Nephron (organoid): ENCODE measurements at regions not wholly inside any gene's neighbourhood (a gene's known extent, or its start where the extent isn't known, plus 50 kb on each side); places are given as distances from the start of the nearest gene placed in this dataset.

Experiments
- H3K27ac Mint-ChIP-seq, 3 experiments: 2 replicates each; pipeline ENCODE4 v1.8.0; 2020; ENCODE audit warnings: mixed read lengths in 3 of 3, mild to moderate bottlenecking in 2 of 3, moderate library complexity in 1 of 3
- H3K27me3 Mint-ChIP-seq: 2 replicates; pipeline ENCODE4 v1.8.0; 2021; ENCODE audit warnings: low read depth, mild to moderate bottlenecking, moderate library complexity, mixed read lengths
- H3K36me3 Mint-ChIP-seq: 2 replicates; pipeline ENCODE4 v1.8.0; 2020; ENCODE audit warnings: low read depth, mixed read lengths
- H3K4me1 Mint-ChIP-seq: 2 replicates; pipeline ENCODE4 v1.8.0; 2020; ENCODE audit warnings: mixed read lengths
- H3K4me3 Mint-ChIP-seq, 3 experiments: 2 replicates each; pipeline ENCODE4 v1.8.0; 2020; ENCODE audit warnings: mild to moderate bottlenecking in 3 of 3, mixed read lengths in 3 of 3, moderate library complexity in 2 of 3
- H3K9me3 Mint-ChIP-seq: 2 replicates; pipeline ENCODE4 v1.8.0; 2020; ENCODE audit warnings: mixed read lengths
- CTCF ChIP-seq, 3 experiments: fragments of 200-600 bp; sonication (generic); IDR thresholded peaks; one replicate each; pipeline ENCODE4 v1.5.0; 2021; ENCODE audit warnings: antibody characterized with exemption in 3 of 3; ENCODE audit not compliant: unreplicated experiment in 3 of 3

GRCh38 chr12:63226792-63227463 lies 75.9 kb upstream of the AVPR1A start:
- Mint-ChIP-seq H3K4me3 (no peak overlapping the region), H3K36me3 (no peaks in the 10 kb centered on the region), H3K4me1 (no peaks in the 10 kb centered on the region), H3K27me3 (no peaks in the 10 kb centered on the region), H3K9me3 (no peaks in the 10 kb centered on the region), H3K27ac (no peak overlapping the region)
- no peak for TF ChIP-seq CTCF (IDR thresholded peaks at IDR 0.05; ENCODE audit: unreplicated experiment in 3 of 3)

GRCh38 chr12:63224396-63224795 lies 73.4 kb upstream of the AVPR1A start:
- Mint-ChIP-seq H3K36me3 (no peaks in the 10 kb centered on the region), H3K4me1 (no peaks in the 10 kb centered on the region), H3K27me3 (peaks cover 5% of the 10 kb centered on the region), H3K4me3 (no peak overlapping the region), H3K9me3 (no peaks in the 10 kb centered on the region), H3K27ac (no peak overlapping the region)
- no peak for TF ChIP-seq CTCF (IDR thresholded peaks at IDR 0.05; ENCODE audit: unreplicated experiment in 3 of 3)

- H3K9me3 Mint-ChIP-seq = no peaks in the 10 kb centered on the region
- H3K4me3 Mint-ChIP-seq = no peak overlapping the region
- H3K4me1 Mint-ChIP-seq = no peaks in the 10 kb centered on the region
- peaks cover 5% of the 10 kb centered on the region for H3K27me3 Mint-ChIP-seq
- no peaks in the 10 kb centered on the region for H3K36me3 Mint-ChIP-seq
- H3K27ac Mint-ChIP-seq = no peak overlapping the region
- no peak for TF ChIP-seq CTCF (IDR thresholded peaks at IDR 0.05; ENCODE audit: unreplicated experiment in 3 of 3)
Measured at GRCh38 chr12:63223128-63223527, 72.1 kb upstream of the AVPR1A start.

GRCh38 chr12:63222582-63222981 lies 71.6 kb upstream of the AVPR1A start:
- no peaks in the 10 kb centered on the region for H3K36me3 Mint-ChIP-seq
- TF ChIP-seq CTCF (IDR thresholded peaks at IDR 0.05; ENCODE audit: unreplicated experiment in 3 of 3) = no peak
- no peak overlapping the region for H3K4me3 Mint-ChIP-seq
- H3K9me3 Mint-ChIP-seq = no peaks in the 10 kb centered on the region
- peaks cover 5% of the 10 kb centered on the region for H3K27me3 Mint-ChIP-seq
- H3K27ac Mint-ChIP-seq = no peak overlapping the region
- H3K4me1 Mint-ChIP-seq = no peaks in the 10 kb centered on the region

GRCh38 chr12:63220921-63221320 lies 69.9 kb upstream of the AVPR1A start:
- Mint-ChIP-seq H3K4me3 (no peak overlapping the region), H3K27ac (no peak overlapping the region), H3K9me3 (no peaks in the 10 kb centered on the region), H3K36me3 (no peaks in the 10 kb centered on the region), H3K4me1 (no peaks in the 10 kb centered on the region), H3K27me3 (peaks cover 5% of the 10 kb centered on the region)
- no peak for TF ChIP-seq CTCF (IDR thresholded peaks at IDR 0.05; ENCODE audit: unreplicated experiment in 3 of 3)

- Mint-ChIP-seq H3K9me3 (no peaks in the 10 kb centered on the region), H3K4me3 (no peak overlapping the region), H3K36me3 (no peaks in the 10 kb centered on the region), H3K27ac (no peak overlapping the region), H3K27me3 (peaks cover 10% of the 10 kb centered on the region), H3K4me1 (no peaks in the 10 kb centered on the region)
- no peak for TF ChIP-seq CTCF (IDR thresholded peaks at IDR 0.05; ENCODE audit: unreplicated experiment in 3 of 3)
Measured at GRCh38 chr12:63212316-63212715, 61.3 kb upstream of the AVPR1A start.
